Ovary (tissue), 7 donors: ENCODE measurements at regions not wholly inside any gene's neighbourhood (a gene's known extent, or its start where the extent isn't known, plus 50 kb on each side); places are given as distances from the start of the nearest gene placed in this dataset.

Experiments used
- DNase-seq, 5 donors: peaks; one replicate each; pipeline ENCODE4 v3.0.0-alpha.2; 2019 to 2020
- H3K27ac ChIP-seq, 2 donors: fragments of 200-600 bp; one replicate each; pipeline versions ENCODE4 v1.5.1 to v1.8.0; 2019 to 2022
- H3K27me3 ChIP-seq: fragments of 200-600 bp; one replicate; pipeline ENCODE4 v1.8.0; 2022
- H3K36me3 ChIP-seq: fragments of 200-600 bp; sonication (generic); one replicate; pipeline ENCODE4 v1.5.1; 2019
- H3K4me1 ChIP-seq: one replicate; pipeline ENCODE4 v1.8.1; 2013; ENCODE audit warnings: mild to moderate bottlenecking, moderate library complexity; ENCODE audit not compliant: insufficient read depth
- H3K4me3 ChIP-seq: fragments of 200-600 bp; sonication (generic); one replicate; pipeline ENCODE4 v1.5.1; 2017
- H3K9me3 ChIP-seq, 2 donors: fragments of 200-600 bp in 1 of 2; sonication (generic) in 1 of 2; one replicate each; pipeline versions ENCODE4 v1.5.1 to v1.8.1; 2013 to 2019; ENCODE audit warnings: mild to moderate bottlenecking in 1 of 2, moderate library complexity in 1 of 2
- CTCF ChIP-seq, 3 donors: fragments of 450-650 bp in 2 of 3; fragments of 200-600 bp in 1 of 3; IDR thresholded peaks; one replicate each; pipeline versions ENCODE4 v1.5.1 to v1.8.0; 2016 to 2022; ENCODE audit warnings: antibody characterized with exemption in 3 of 3, mild to moderate bottlenecking in 1 of 3
- EP300 ChIP-seq: sonication (generic); formaldehyde crosslinking; IDR thresholded peaks from one replicate; pipeline ENCODE4 v1.6.1; 2017; ENCODE audit warnings: antibody characterized with exemption
- POLR2A ChIP-seq: fragments of 450-650 bp; IDR thresholded peaks from one replicate; pipeline ENCODE4 v1.6.1; 2017; ENCODE audit warnings: antibody characterized with exemption, mild to moderate bottlenecking, moderate library complexity
- WGBS, 3 donors: extraction: QIAGEN DNeasy Blood & Tissue Kit in 1 of 3; methylation state at CpG; one replicate each; pipeline versions ENCODE4 v1.1.5 to v1.1.7; 2013 to 2017; 5-methylcytosine and 5-hydroxymethylcytosine counted together
- intact Hi-C, 4 donors: fragments of 100-400 bp; cut with DNase I; formaldehyde crosslinking; loops; one replicate each; pipeline versions ENCODE4 v1.11.0 to v1.15.1; 2022 to 2023
- donor health status: DM: no; HTN: no; CAD: no; lungs with moderate emphysema.
- donor health status: DM: no; HTN: no; CAD: no.
- donor health status: Bipolar disorder and iron deficiency.
- donor health status: DM: no; HTN: no; CAD: no.
- donor health status: DM: yes; HTN: yes; CAD: no.

- H3K4me1 ChIP-seq, result peaks cover 2% of the 10 kb centered on the region
- no peak overlapping the region for H3K4me3 ChIP-seq
- H3K27me3 ChIP-seq, result no peaks in the 10 kb centered on the region
- TF ChIP-seq EP300, result no peak
- TF ChIP-seq CTCF (IDR thresholded peaks at IDR 0.05), result no peak
- no peak for TF ChIP-seq POLR2A
- 91 to 97% (median 96%) methylated on average over 1 of the region's 1 CpG for WGBS, 3 donors
- DNase-seq, result no peak
- H3K9me3 ChIP-seq, result no peaks in the 10 kb centered on the region
- H3K36me3 ChIP-seq, result no peaks in the 10 kb centered on the region
- intact Hi-C loops, result loop anchor here (5.0 to 10.0 kb wide), 5 partner anchors 159 to 1163 kb away; partner anchors contain the start of gene IGFBP3 (in 3 of the 4)
- no peak overlapping the region for H3K27ac ChIP-seq
Measured at GRCh38 chr7:47085491-47086275, 496.2 kb downstream of the TNS3 start.

GRCh38 chr7:47083476-47084250 is 498.2 kb downstream of the TNS3 start:
- Histone ChIP-seq H3K9me3 (no peaks in the 10 kb centered on the region), H3K27me3 (no peaks in the 10 kb centered on the region), H3K27ac (no peak overlapping the region), H3K4me1 (peaks cover 2% of the 10 kb centered on the region), H3K4me3 (no peak overlapping the region), H3K36me3 (no peaks in the 10 kb centered on the region)
- TF ChIP-seq POLR2A, result no peak
- TF ChIP-seq EP300, result no peak
- no peak for TF ChIP-seq CTCF (IDR thresholded peaks at IDR 0.05)
- DNase-seq, result no peak
- WGBS, 3 donors, result 78 to 92% (median 87%) methylated on average over 7 of the region's 7 CpGs
- intact Hi-C loops, result loop anchor here in 3 of 4 donors (10.0 kb wide), 3 partner anchors 161 to 729 kb away; no protein-coding TSS in a partner anchor

GRCh38 chr7:47080816-47081215 is 501.1 kb downstream of the TNS3 start:
- Histone ChIP-seq H3K9me3 (no peaks in the 10 kb centered on the region), H3K4me3 (no peak overlapping the region), H3K27me3 (no peaks in the 10 kb centered on the region), H3K4me1 (no peaks in the 10 kb centered on the region), H3K27ac (no peak overlapping the region), H3K36me3 (no peaks in the 10 kb centered on the region)
- DNase-seq, result no peak
- no peak for TF ChIP-seq CTCF (IDR thresholded peaks at IDR 0.05)
- no peak for TF ChIP-seq POLR2A
- TF ChIP-seq EP300, result no peak
- 73 to 92% (median 79%) methylated on average over 3 of the region's 3 CpGs for WGBS, 3 donors
- intact Hi-C loops, result loop anchor here in 3 of 4 donors (10.0 kb wide), 3 partner anchors 164 to 726 kb away; no protein-coding TSS in a partner anchor

- H3K36me3 ChIP-seq, result no peaks in the 10 kb centered on the region
- intact Hi-C loops, result loop anchor here in 1 of 4 donors (10.0 kb wide), 1 partner anchor 167 kb away; no protein-coding TSS in a partner anchor
- H3K4me1 ChIP-seq, result peaks cover 4% of the 10 kb centered on the region
- H3K27ac ChIP-seq, result no peak overlapping the region
- DNase-seq, result no peak
- no peaks in the 10 kb centered on the region for H3K9me3 ChIP-seq
- no peaks in the 10 kb centered on the region for H3K27me3 ChIP-seq
- TF ChIP-seq EP300 (no peak), CTCF (IDR thresholded peaks at IDR 0.05) (no peak), POLR2A (no peak)
- WGBS, 3 donors, result 89 to 92% (median 90%) methylated on average over 2 of the region's 2 CpGs
- H3K4me3 ChIP-seq, result no peak overlapping the region
Measured at GRCh38 chr7:47078241-47078640, 503.7 kb downstream of the TNS3 start.
